HAP-1 (cell line): ENCODE measurements at regions not wholly inside any gene's neighbourhood (a gene's known extent, or its start where the extent isn't known, plus 50 kb on each side); places are given as distances from the start of the nearest gene placed in this dataset.

Experiments
- DNase-seq, 2 experiments: peaks; one replicate each; pipeline ENCODE4 v3.0.0-alpha.2; 2016 to 2020; ENCODE audit warnings: low spot score in 2 of 2
- H3K27me3 ChIP-seq: fragments of 250-450 bp; sonication (Bioruptor Pico); 2 replicates; pipeline ENCODE4 v1.5.1; 2020; ENCODE audit warnings: low read depth, mild to moderate bottlenecking, moderate library complexity
- H3K36me3 ChIP-seq: fragments of 250-450 bp; sonication (Bioruptor Pico); replicated peaks from 2 replicates; pipeline ENCODE4 v1.5.1; 2020; ENCODE audit warnings: mild to moderate bottlenecking
- H3K4me1 ChIP-seq: fragments of 250-450 bp; sonication (Bioruptor Pico); 2 replicates; pipeline ENCODE4 v1.5.1; 2020; ENCODE audit warnings: mild to moderate bottlenecking
- H3K4me3 ChIP-seq: fragments of 250-450 bp; sonication (Bioruptor Pico); 2 replicates; pipeline ENCODE4 v1.5.1; 2020; ENCODE audit warnings: mild to moderate bottlenecking, moderate library complexity
- H3K9me3 ChIP-seq: fragments of 250-450 bp; sonication (Bioruptor Pico); 2 replicates; pipeline ENCODE4 v1.5.1; 2020; ENCODE audit warnings: mild to moderate bottlenecking, moderate library complexity
- in situ Hi-C: fragments of 300-500 bp; cut with MboI; formaldehyde crosslinking; loops from 3 replicates; pipeline ENCODE4 v1.14.3; 2020; ENCODE audit warnings: low sequenced_read_pairs, inconsistent platforms, mixed read lengths

GRCh38 chrX:45727761-45728160 lies 527.1 kb upstream of the DIPK2B start:
- no peaks in the 10 kb centered on the region for H3K4me1 ChIP-seq
- H3K27me3 ChIP-seq, result no peaks in the 10 kb centered on the region
- no peaks in the 10 kb centered on the region for H3K36me3 ChIP-seq
- in situ Hi-C loops, result no loop called here
- no peaks in the 10 kb centered on the region for H3K9me3 ChIP-seq
- H3K4me3 ChIP-seq, result no peak overlapping the region
- DNase-seq, result no peak

- Histone ChIP-seq H3K4me1 (no peaks in the 10 kb centered on the region), H3K9me3 (no peaks in the 10 kb centered on the region), H3K27me3 (no peaks in the 10 kb centered on the region), H3K4me3 (no peak overlapping the region), H3K36me3 (no peaks in the 10 kb centered on the region)
- DNase-seq, result no peak
- in situ Hi-C loops, result no loop called here
Observed at GRCh38 chrX:45722471-45722870, 521.8 kb upstream of the DIPK2B start.

DNA sequence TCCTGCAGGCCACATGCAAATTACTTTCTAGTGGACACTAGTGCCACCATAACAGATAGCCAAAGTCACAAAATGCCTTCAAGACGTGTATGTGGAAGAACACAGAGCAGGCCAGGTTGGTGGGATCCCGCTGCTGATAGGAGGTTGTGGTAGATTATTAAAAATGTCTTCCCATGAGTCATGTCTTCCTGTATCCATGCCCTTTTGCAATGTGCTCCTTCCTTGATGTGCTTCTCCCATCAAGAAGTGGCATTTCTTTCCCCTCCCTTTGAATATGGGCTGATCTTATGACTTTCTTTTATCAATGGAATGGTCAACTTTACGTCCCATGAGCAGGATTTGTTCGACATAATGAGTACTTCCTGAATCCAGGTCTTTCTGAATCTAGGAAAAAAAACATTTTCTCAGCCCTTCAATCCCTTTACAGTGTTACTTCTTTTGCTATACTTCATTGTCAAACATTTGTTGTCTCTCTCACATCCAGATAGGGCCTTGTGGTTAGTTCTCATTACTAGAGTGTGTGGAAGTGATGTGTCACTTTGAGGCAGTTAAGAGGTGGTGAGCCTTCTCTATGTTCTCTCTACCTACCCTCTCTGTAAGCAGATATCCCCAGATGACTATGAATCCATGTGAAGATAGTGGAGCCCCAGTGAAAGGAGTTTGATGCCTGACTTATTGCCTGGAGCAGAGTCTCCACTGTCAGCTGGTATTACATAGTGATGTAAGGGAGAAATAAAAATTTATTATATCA lies 519.2 kb upstream of the DIPK2B start:
- Histone ChIP-seq H3K27me3 (no peaks in the 10 kb centered on the region), H3K4me3 (no peak overlapping the region), H3K4me1 (no peaks in the 10 kb centered on the region), H3K36me3 (no peaks in the 10 kb centered on the region), H3K9me3 (no peaks in the 10 kb centered on the region)
- in situ Hi-C loops, result no loop called here
- no peak for DNase-seq

GRCh38 chrX:45718676-45719075 lies 518.0 kb upstream of the DIPK2B start:
- in situ Hi-C loops, result no loop called here
- H3K4me1 ChIP-seq, result no peaks in the 10 kb centered on the region
- DNase-seq, result no peak
- H3K27me3 ChIP-seq, result no peaks in the 10 kb centered on the region
- H3K4me3 ChIP-seq, result no peak overlapping the region
- no peaks in the 10 kb centered on the region for H3K36me3 ChIP-seq
- H3K9me3 ChIP-seq, result no peaks in the 10 kb centered on the region

DNA sequence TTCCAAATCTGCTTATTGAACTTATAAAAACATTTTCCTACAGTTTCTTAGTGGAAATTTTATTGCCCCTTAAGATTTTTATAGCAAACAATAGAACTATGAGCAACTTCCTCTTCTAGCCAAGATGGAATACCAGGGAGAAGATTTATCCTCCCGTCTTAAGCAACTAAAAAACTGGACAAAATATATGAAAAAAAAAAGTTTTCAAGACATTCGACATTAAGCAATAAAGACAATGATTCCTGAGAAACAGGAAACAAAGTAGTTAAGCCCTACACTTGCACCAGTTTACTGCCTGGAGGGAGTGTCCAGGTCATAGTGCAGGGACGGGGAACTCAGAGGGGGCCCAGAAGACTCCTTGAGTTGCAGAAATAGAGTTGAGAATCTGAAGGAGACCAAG lies 516.1 kb upstream of the DIPK2B start:
- no peaks in the 10 kb centered on the region for H3K27me3 ChIP-seq
- no peak for DNase-seq
- H3K9me3 ChIP-seq, result no peaks in the 10 kb centered on the region
- H3K36me3 ChIP-seq, result no peaks in the 10 kb centered on the region
- no peak overlapping the region for H3K4me3 ChIP-seq
- peaks cover under 1% of the 10 kb centered on the region; the same call in 1 of the 2 replicates for H3K4me1 ChIP-seq
- in situ Hi-C loops, result no loop called here

- H3K36me3 ChIP-seq, result no peaks in the 10 kb centered on the region
- in situ Hi-C loops, result no loop called here
- no peak overlapping the region for H3K4me3 ChIP-seq
- H3K27me3 ChIP-seq, result no peaks in the 10 kb centered on the region
- DNase-seq, result no peak
- peaks cover 6% of the 10 kb centered on the region for H3K4me1 ChIP-seq
- no peaks in the 10 kb centered on the region for H3K9me3 ChIP-seq
Observed at GRCh38 chrX:45715748-45716147, 515.1 kb upstream of the DIPK2B start.

- Histone ChIP-seq H3K4me3 (no peak overlapping the region), H3K27me3 (no peaks in the 10 kb centered on the region), H3K36me3 (no peaks in the 10 kb centered on the region), H3K9me3 (no peaks in the 10 kb centered on the region), H3K4me1 (peaks cover 9% of the 10 kb centered on the region)
- in situ Hi-C loops, result no loop called here
- no peak for DNase-seq
Observed at GRCh38 chrX:45714866-45715265, 514.2 kb upstream of the DIPK2B start.

DNA sequence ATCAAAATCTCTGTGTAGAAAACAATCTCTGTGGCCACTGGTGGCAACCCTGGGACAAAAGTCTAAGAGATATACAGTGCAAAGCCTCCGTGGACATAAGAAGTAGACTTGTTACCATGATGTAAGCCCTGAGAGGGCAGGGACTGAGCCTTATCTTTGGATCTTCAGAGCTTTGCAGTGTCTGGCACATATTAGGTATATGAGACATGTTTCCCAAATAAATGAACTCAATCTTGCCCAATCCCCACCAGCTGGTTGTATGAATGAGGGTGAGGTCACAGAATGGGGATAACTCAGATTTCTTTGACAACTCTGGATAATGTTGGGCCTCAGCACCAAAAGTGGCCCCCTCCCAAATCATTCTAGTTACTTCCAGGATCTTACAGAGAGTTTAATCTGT lies 511.4 kb upstream of the DIPK2B start:
- no peaks in the 10 kb centered on the region for H3K36me3 ChIP-seq
- no peaks in the 10 kb centered on the region for H3K27me3 ChIP-seq
- H3K4me3 ChIP-seq, result no peak overlapping the region
- H3K9me3 ChIP-seq, result no peaks in the 10 kb centered on the region
- DNase-seq, result no peak
- in situ Hi-C loops, result no loop called here
- peaks cover 9% of the 10 kb centered on the region for H3K4me1 ChIP-seq

- DNase-seq, result peak; percentile 32 to 36
- Histone ChIP-seq H3K4me3 (no peak overlapping the region), H3K4me1 (peaks cover 9% of the 10 kb centered on the region), H3K9me3 (no peaks in the 10 kb centered on the region), H3K27me3 (no peaks in the 10 kb centered on the region), H3K36me3 (no peaks in the 10 kb centered on the region)
- in situ Hi-C loops, result no loop called here
Observed at GRCh38 chrX:45711231-45711630, 510.6 kb upstream of the DIPK2B start.

GRCh38 chrX:45710081-45710801 lies 509.6 kb upstream of the DIPK2B start:
- in situ Hi-C loops, result no loop called here
- no peak overlapping the region for H3K4me3 ChIP-seq
- no peak for DNase-seq
- H3K9me3 ChIP-seq, result no peaks in the 10 kb centered on the region
- H3K36me3 ChIP-seq, result no peaks in the 10 kb centered on the region
- no peaks in the 10 kb centered on the region for H3K27me3 ChIP-seq
- H3K4me1 ChIP-seq, result peaks cover 9% of the 10 kb centered on the region

- Histone ChIP-seq H3K36me3 (no peaks in the 10 kb centered on the region), H3K27me3 (no peaks in the 10 kb centered on the region), H3K4me3 (no peak overlapping the region), H3K4me1 (peaks cover 9% of the 10 kb centered on the region), H3K9me3 (no peaks in the 10 kb centered on the region)
- DNase-seq, result no peak
- in situ Hi-C loops, result no loop called here
Observed at GRCh38 chrX:45709381-45709780, 508.7 kb upstream of the DIPK2B start.

- no peaks in the 10 kb centered on the region for H3K27me3 ChIP-seq
- DNase-seq, result no peak
- in situ Hi-C loops, result no loop called here
- no peaks in the 10 kb centered on the region for H3K4me1 ChIP-seq
- H3K36me3 ChIP-seq, result no peaks in the 10 kb centered on the region
- no peaks in the 10 kb centered on the region for H3K9me3 ChIP-seq
- H3K4me3 ChIP-seq, result no peak overlapping the region
Observed at GRCh38 chrX:45699158-45699557, 498.5 kb upstream of the DIPK2B start.

DNA sequence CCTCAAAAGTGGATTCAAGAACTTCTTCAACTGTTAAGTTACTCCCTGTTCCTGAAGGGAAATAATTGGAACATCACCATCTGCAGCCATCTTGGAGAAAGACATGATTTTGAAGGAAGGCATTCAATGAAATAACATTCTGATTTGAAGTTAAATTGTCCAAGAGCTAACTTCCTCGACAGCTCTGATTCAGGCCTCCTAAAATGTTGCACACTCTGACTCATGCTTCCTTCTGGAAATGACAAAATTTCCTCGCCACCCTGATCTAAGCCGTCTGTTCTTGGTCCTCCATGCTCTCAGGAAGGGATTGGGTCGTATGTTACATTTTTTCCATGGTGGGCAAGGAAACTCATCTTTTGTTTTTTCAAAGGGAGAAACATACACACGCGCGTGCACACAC lies 496.9 kb upstream of the DIPK2B start:
- Histone ChIP-seq H3K36me3 (no peaks in the 10 kb centered on the region), H3K4me1 (no peaks in the 10 kb centered on the region), H3K27me3 (no peaks in the 10 kb centered on the region), H3K9me3 (no peaks in the 10 kb centered on the region), H3K4me3 (no peak overlapping the region)
- DNase-seq, result no peak
- in situ Hi-C loops, result no loop called here

GRCh38 chrX:45696736-45697135 lies 496.1 kb upstream of the DIPK2B start:
- H3K4me1 ChIP-seq, result no peaks in the 10 kb centered on the region
- in situ Hi-C loops, result no loop called here
- DNase-seq, result no peak
- no peaks in the 10 kb centered on the region for H3K27me3 ChIP-seq
- H3K36me3 ChIP-seq, result no peaks in the 10 kb centered on the region
- no peak overlapping the region for H3K4me3 ChIP-seq
- no peaks in the 10 kb centered on the region for H3K9me3 ChIP-seq
